ENCODE measurements at regions not wholly inside any gene's neighbourhood (a gene's known extent, or its start where the extent isn't known, plus 50 kb on each side); places are given as distances from the start of the nearest gene placed in this dataset.

GRCh38 chr4:182975806-182976205 is 58.6 kb upstream of the DCTD start:
- no peak for DNase-seq (ENCODE audit: low spot score)
- Histone ChIP-seq H3K9me3 (ENCODE audit: low read length) (no peaks in the 10 kb centered on the region), H3K4me3 (replicated peaks in 1 of 3; ENCODE audit: insufficient read depth in 1 of 3, low read depth in 2 of 3, low read length in 3 of 3) (no peak overlapping the region), H3K79me2 (ENCODE audit: insufficient read depth, low read length) (no peaks in the 10 kb centered on the region), H3K9ac (ENCODE audit: insufficient read depth, low read depth, low read length) (no peak overlapping the region), H3K4me2 (ENCODE audit: low read depth, low read length) (no peak overlapping the region), H4K20me1 (ENCODE audit: insufficient read depth, low read length) (no peaks in the 10 kb centered on the region), H3K27me3 (ENCODE audit: control insufficient read depth in 1 of 2, insufficient read depth in 2 of 2, low read length in 2 of 2) (no peaks in the 10 kb centered on the region; a peak in 2 of 5 replicates), H3K4me1 (ENCODE audit: insufficient read depth, low read length) (no peaks in the 10 kb centered on the region), H3K36me3 (replicated peaks in 1 of 2; ENCODE audit: control insufficient read depth in 1 of 2, insufficient read depth in 2 of 2, low read length in 2 of 2) (no peaks in the 10 kb centered on the region), H3K27ac (ENCODE audit: extremely low read length, insufficient read depth, low read length) (no peak overlapping the region), H2AFZ (ENCODE audit: low read length) (no peak overlapping the region)
- ATAC-seq, result no peak
- ChIA-PET CTCF (ENCODE audit: low intra/inter-chr PET ratio, low total read pairs) (no interaction called here), POLR2A (no interaction called here)
- no TSS peak for BruUV-seq (replicated peaks)
- intact Hi-C loops (cut with micrococcal nuclease; ENCODE audit: unreplicated experiment) (no loop called here), in situ Hi-C loops (cut with HindIII; ENCODE audit: extremely low pct_ligation_motif_present, low pct_unique_long_range_greater_than_20kb) (no loop called here)
- 0% methylated on average over 3 of the region's 3 CpGs for WGBS (ENCODE audit: low lambda C conversion rate)
- no peak for FAIRE-seq
- TF ChIP-seq SRY (CRISPR knock-in tag; IDR thresholded peaks at IDR 0.05) (no peak), NKX3-1 (CRISPR knock-in tag; IDR thresholded peaks at IDR 0.05) (no peak), U2AF2 (IDR thresholded peaks at IDR 0.05; ENCODE audit: low read depth, low read length) (no peak), ZFP91 (CRISPR knock-in tag; IDR thresholded peaks at IDR 0.05; ENCODE audit: borderline replicate concordance) (no peak), ZBTB1 (CRISPR knock-in tag; IDR thresholded peaks at IDR 0.05; ENCODE audit: borderline replicate concordance) (no peak), FOXM1 (CRISPR knock-in tag; IDR thresholded peaks at IDR 0.05) (no peak), ZNF275 (CRISPR knock-in tag; IDR thresholded peaks at IDR 0.05; ENCODE audit: borderline replicate concordance) (no peak), REPIN1 (CRISPR knock-in tag; IDR thresholded peaks at IDR 0.05; ENCODE audit: borderline replicate concordance, low read depth) (no peak), ZC3H13 (CRISPR knock-in tag; IDR thresholded peaks at IDR 0.05) (no peak), TARDBP (CRISPR knock-in tag; IDR thresholded peaks at IDR 0.05) (no peak), MYPOP (CRISPR knock-in tag; IDR thresholded peaks at IDR 0.05) (no peak), ZNF790 (CRISPR knock-in tag; IDR thresholded peaks at IDR 0.05; ENCODE audit: borderline replicate concordance) (no peak), MAFG (CRISPR knock-in tag; IDR thresholded peaks at IDR 0.05) (no peak), HOXA9 (CRISPR knock-in tag; IDR thresholded peaks at IDR 0.05; ENCODE audit: borderline replicate concordance) (no peak)

Data from HepG2 (cell line).